NCI-H2081 (cell line): ENCODE measurements at regions not wholly inside any gene's neighbourhood (a gene's known extent, or its start where the extent isn't known, plus 50 kb on each side); places are given as distances from the start of the nearest gene placed in this dataset.

Experiments
- DNase-seq, 2 experiments: peaks; one replicate each; lab custom pipeline; 2025; lab: John Stamatoyannopoulos, UW

DNA sequence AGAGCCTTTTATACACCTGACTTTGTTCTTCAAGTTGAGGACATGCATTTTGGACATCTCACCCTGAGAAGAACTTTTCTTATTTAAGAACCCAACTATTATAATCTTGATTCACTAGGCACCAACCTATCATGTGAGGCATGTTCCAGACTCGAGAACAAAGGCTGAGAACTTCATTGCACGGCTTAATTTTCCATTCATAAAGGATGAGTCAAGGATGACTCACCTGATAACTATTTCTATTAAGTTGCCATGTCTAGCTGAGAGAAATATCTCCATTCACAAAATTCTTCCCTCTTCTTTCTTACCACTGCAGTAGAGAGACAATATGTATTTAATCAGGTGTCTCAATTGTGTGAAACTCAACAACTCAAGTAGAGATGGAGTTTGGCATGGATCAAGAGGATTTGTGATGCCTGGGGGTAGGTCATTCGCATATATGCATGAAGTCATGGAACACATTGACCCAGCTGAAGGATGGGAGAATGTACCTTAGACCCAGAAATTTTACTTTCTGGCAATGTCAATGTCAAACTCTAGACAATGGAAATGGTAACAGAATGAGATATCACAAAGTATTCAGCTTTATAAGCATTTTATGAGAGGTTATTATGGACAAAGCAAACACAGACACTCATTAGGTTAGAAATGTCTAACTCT, 173.2 kb upstream of the PRNP start:
- DNase-seq: no peak

DNA sequence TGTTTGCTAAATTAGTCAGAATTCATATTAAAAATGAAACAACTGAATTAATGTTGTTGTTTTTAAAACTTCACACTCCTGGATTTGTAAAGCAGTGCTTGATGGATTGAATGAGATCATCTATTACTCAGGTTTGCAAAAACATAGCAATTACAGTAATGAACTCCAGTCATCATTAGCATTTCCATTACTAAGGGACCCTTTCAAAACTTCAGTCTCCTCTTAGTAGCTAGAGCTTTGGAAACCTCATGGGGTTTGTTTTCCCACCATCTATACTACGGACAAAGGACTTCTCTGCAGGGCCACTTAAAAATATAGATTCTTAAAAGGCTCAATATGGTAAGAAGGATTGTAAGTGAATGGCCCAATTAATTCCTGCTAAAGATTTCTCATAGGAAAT, 174.5 kb upstream of the PRNP start:
- no peak for DNase-seq

DNA sequence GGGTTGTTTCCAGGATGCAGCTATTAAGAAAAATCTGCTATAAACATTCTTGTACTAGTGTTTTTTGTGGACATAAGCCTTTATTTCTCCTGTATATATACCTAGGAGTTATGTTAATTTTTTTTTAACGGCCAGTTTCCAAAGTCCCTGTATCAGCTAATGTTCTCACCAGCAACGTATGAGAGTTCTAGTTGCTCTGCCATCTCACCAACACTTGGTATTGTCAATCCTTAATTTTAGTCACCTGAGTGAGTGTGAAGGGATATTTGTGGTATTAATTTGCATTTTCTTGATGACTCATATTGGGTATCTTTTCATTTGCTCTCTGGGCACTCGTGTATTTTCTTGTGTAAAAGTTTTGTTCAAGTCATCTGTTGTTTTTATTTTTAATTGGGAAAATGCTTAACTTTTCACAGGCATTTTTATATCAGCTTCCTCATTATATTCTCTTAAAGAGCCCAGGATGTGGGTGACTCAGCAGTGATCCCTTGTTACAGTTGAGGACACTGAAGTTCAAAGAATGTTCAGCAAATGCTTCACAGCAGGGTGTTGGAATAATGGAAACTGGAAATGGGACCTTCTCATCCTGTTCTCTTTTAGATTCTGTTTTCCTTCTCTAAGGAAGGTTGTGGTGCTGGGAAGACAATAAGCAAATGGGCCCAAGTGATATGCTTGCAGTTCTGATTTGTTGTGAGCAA, 176.3 kb upstream of the PRNP start:
- no peak for DNase-seq

DNA sequence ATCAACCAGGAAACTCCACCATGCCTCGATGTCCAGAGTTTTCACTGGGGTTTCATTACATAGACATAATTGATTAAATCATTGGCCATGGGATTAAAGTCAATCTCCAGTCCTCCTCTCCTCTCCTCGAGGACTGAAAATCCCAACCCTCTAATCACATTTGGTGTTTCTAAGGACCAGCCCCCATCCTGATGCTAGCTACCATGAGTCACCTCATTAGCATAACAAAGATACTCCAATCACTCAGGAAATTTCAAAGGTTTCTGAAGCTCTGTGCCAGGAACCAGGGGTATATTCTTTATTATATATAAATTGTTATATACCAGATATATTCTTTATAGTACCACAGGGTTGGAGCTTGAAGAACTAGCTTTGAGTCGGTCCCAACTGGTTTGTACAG, 177.5 kb upstream of the PRNP start:
- DNase-seq: no peak

DNA sequence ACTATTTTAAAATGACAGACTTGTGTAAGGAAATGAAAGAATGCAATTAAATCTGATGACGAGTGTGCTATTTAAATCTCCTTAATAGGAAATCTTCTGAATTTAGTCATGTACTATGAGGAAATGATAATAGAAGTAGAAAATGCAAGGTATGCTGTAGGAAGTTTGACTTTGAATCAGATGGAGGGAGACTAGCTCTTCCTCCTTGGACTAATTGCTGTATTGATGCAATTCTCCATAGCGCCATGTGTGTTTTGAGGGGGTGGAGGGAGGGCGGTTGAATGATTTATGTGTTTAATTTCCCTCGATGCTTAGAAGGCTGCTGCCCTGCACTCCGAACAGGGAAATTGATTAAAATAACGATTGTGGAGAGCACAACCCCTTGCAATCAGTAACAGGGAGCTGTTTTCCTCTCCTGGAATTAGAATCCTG, 179.0 kb upstream of the PRNP start:
- DNase-seq: no peak

DNA sequence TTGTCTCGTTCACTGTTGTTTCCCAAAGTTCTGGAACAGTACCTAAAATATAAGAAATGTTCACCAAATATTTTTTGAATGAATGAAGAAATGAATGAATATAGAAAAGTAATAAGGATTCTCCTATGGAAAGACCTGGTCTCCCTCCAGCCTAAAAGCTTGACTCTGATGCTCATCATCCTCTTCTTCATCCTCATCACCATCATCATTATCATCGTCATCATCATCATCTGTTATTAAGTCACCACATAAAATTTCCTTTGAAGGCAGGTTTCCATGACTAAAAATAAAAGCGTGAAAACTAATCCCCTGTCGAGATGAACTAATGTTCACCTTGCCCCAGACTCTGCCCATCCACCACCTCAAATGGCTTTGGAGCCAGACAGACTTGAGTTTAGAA, 181.4 kb upstream of the PRNP start:
- DNase-seq: no peak

DNA sequence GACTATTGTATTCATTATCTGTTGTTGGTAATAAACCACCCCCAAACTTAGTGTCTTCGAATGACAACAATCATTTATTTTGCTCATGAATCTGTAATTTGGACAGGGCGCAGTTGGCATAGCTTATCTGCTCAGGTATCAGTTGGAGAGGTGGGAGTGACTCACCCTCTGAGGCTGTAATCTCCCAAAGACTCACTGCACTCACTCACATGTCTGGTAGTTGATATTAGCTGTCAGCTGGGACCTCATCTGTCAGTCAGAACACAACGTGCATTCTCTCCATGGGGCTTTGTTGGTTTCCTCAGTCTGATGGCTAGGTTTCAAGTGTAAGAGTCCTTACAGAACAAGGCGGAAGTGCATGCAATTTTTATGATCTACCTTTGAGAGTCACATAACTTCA, 183.5 kb upstream of the PRNP start:
- no peak for DNase-seq

DNA sequence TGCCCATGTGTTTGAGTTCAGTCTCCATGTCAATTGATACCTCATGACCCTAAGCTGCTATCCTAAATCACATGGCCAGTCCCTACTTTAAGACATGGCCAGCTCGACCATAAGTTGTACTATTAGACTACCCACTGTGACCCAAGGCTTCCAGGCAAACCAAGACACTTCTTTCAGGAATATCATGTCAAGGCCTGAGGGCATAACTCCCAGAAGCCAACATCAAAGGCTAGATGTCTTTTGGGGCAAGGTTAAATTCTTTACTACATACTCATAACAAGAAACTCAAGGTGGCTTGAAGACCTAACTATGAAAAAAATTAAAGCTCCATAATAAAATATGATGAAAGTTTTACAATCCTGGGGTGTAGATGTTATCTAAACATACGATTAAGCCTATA, 192.9 kb upstream of the PRNP start:
- DNase-seq: no peak

DNA sequence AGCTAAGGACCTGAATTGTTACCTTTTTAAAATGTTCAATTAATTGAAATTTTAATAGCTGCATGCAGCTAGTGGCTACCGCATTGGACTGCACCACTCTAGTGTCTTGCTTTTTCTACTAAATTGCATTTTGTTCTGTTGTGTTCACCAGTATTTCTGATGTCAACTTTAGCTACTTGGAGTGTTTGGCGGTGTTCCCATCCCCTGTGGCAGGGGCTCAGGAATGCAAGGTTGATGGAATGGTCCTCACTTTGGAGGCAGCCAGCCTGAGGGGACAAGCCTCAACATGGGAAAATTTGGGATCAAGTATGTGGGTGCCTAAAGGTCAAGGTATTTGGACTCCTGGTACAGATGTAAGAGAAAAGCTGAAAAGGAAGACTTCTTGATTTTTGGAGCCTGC, 194.6 kb upstream of the PRNP start:
- no peak for DNase-seq

DNA sequence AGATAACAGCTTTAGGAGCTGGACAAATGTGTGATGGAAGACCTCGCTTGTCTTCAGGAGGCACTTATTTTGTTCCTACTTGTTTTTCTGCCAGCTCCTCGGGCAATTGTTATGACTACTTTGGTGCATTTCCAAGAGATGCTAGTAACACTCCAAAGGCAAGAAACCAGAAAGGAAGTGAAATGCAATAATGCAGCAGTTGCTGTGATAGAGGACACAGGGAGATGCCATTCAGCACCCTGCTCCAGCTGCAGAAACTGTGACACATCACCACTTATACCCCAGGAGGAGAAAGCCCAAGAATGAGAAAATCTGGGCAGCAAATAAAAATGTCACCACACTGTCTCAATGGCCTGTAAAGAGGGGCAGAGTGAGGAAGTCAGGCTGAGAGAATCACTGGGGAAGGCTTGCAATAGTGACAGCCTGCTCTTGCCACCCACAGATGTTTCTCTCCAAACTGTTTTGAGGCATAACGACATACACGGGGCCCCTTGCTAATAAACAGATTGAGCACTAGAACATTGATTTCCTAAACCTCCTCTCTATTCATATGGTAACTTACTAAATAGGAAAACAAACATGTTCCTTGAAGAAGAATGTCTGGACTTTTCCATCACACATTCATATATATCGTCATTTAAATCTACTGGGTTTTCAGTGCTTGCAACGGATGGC, 195.5 kb upstream of the PRNP start:
- DNase-seq: no peak

DNA sequence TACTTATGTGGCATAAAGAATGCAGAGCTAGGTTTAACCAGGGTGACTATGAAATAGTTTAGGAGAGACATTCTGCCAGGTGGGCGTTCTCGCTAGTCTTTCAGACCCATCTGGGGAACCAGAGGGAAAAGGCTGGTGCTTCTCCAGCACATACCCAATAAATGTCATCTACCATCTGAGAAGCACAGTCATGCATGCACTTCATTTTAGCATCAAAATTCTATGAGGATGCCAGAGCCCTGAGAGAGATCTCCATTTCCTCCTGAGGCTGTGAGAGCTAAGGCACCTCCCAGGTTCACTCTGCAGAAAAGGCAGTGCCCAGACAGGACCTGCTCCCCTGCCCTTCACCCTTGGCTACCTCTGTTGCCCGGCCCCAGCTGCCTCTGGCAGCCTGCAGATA, 196.2 kb upstream of the PRNP start:
- DNase-seq: no peak

DNA sequence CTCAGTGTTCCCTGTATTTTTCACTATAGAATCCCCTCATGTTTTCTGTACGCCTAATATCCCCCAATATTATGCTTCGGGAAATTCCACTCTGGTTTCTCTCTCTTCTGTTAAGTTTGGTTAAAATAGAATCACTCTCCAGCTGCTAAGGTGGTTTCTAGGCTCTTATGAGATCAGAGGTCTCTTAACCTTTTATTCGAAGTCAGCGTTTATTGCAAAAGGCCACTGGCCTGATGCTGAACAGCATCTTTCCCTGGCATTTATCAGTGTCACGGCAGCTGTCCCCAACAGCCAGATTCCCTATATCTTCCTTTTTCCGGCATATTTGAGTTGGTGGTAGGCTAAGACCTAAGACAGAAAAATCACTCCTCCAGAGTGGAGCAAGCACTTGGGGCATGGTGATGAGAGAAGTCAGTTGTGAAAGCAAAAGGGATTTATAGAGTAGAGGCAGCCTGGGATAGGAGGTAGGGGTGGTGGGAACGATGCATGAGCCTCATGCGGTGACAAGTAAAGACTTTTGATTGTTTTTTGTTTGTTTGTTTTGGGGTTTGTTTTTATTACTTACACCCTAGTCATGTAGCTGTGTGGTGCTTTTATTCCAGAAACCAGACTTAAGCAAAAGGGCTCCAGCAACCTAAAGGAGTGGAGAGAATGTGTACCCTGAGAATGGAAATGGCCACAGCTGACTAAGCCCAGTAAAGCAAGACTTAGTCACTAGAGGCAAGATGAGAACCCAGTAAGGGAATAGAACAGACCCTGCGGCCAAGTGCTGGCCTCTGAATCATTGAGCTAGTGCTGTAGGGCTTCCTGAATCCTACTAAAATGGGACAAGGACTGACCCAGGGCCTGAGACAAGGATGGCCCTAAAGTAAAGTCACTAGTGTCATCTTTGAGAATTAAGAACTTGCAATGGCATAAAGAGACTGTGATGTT, 197.6 kb upstream of the PRNP start:
- DNase-seq: no peak

DNA sequence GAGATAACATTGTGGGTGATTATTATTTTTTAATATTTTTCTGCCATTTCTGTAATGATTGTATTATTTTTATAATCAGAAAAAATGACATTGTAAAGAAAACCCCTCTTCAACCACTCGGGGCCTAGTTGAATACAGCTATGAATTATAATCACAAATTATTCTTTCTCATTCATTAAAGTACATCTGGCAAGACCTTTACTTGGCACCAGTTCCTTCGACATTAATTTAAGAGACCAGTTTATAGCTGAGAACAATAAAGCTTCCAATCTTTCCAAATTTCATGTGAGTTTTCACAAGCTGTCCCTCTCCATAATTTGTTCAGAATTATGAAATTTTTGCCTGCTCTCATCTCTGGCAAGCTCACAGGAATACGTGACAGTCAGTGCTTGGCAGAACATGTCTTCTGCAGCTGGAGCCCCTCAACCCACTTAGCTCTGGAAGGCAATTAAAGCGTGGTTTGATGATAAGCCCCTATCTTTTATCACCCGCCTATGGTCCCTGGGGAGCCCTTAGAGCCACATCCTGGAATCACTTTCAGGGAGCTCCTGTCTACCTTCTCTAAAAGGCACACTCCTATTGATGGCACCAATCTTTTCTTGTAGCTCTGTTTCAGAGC, 201.8 kb upstream of the PRNP start:
- no peak for DNase-seq

DNA sequence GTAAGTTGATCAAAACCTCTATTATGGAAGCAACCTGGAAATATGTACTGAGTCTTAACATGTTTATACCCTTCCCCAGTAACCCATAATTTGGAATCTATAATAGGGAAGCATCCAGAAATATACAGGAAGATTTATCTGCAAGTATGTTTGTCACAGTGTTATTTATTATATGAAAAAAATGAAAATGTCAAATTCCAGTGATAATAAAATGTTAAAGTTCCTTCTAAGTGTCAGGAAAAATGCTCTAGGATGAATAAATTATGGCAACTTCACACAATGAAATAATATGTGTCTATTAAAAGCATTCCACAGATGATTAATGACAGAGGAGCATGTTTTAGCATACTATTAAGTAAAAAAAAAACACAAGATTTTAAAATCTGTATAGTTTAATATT, 202.3 kb upstream of the PRNP start:
- DNase-seq: no peak

DNA sequence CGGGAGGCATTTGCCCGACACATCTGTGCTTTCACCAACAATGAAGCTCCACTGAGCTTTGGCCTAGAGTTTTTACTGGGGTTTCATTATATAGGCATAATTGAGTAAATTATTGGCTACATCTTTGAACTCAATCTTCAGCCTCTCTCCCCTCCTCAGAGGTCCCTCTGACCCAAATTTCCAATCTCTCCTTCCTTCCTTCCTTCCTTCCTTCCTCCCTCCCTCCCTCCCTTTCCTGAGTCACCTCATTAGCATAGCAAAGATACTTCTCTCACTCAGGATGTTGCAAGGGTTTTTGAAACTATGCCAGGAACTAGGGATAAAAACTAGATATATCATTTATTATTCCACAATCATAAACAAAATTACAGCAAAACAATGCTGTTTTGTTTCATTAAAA, 202.8 kb upstream of the PRNP start:
- DNase-seq: no peak

DNA sequence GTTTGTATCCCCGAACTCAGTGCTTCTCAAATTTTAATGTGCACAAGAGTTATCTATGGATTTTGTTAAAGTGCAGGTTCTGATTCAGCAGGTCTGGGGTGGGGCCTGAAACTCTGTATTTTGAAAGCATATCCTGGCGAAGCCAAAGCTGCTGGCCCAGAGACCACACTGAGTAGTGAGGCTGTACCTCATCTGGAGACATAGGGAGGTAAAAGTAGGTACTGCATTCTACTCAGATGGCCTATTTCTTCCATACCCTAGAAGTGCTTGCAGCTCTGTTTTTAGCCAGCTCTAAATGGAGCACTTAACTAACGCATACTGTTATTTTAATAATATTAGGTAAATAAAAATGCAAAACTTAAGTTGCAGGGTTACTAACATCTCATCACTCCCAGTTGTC, 206.2 kb upstream of the PRNP start:
- DNase-seq: no peak

DNA sequence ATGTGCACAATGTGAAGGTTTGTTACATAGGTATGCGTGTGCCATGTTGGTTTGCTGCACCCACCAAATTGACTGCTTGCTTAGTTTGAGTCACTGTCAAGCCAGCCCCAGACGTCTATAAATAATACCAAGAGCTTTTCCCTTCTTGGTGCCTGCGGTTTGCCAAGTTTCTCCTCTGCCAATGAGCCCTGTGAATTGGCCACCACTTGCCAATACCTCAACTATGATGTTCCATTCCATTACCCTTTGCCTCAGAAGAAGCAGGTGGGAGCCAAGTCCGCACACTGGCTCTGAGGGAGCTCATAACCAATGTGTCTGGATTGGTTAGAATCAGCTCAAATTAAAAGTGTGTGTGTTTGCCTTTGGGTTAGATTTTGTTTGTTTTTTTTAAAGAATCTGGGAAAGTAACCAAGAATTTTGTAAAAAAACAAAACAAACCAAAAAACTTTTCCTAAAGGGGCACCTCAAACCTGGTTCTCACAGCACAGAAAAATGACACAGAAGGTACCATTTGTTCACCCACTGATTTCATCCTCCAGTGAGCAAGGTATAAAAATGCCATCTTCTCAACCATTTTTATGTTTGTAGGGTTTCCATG, 209.3 kb upstream of the PRNP start:
- DNase-seq: no peak

DNA sequence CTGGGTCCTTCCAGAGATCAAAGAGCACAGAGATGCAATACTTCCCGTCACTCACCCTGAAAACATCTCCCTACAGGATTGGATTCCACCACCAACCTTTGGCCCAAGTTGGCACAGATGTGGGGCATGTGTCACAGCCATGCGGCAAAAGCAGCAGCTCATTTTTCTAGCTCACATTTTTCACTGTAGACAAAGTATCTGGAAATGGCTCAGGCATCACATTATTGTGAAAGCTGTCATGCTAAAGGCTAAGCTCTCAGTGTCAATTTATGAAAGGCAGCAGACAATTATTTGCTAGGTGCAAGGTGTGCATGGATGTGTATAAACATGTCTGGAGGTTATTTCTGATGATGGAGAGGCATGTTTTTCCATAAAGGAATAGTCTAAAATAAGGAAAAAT, 213.3 kb upstream of the PRNP start:
- DNase-seq: no peak

DNA sequence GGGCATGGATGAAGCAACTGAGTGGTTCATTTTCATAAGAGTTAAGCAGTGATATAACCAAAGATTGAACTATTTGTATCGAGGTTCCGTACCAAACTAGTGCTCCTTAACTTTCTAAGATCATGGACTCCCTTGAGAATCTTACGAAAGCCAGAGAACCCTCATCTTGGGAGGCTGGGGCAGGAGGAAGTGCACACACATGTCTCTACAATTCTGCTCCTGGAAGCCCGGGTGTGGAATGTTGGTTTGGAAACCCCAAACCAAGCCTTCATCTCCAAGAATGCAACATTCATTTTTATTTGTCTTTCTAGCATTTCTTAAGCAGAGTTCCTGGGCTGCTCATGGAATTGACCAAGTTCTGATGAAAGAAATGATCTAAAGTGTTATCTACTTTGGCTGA, 215.0 kb upstream of the PRNP start:
- no peak for DNase-seq

DNA sequence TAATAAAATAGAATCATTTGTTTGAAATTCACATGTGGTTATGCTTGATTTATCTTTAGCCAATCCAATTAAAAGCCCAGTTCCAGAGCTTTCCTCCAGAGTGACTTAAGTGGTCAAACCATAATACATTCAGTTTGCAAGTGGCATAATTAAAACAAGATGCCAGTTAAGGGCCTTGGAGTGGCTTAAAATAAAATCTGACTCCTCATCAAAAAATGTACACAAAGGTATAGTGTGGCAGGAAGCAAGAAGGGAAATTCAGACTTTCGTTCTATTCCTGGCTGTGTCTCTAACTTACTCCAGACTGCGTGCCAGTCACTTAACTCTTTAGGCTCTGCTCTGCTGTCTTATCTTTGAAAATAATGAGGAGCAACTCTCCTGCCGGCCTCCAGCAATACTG, 215.9 kb upstream of the PRNP start:
- no peak for DNase-seq

DNA sequence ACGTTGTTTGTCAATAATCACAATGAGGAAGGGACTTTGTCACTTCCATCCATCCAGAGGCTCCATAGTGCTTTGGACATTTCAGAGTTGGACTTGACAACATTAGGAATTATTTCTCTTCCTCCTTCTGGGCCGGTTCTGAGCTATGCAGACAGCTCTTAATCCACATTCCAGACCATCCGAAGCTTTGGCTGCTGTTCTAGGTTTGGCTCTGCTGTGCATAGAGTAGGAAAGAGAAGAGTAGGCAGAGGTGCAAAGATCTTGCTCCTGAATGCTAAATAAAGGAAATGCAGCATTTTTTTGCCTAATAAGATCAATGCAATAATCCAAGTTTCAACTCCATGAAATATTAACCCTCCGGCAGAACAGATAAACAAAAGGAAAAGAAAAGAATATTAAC, 216.3 kb upstream of the PRNP start:
- DNase-seq: no peak

DNA sequence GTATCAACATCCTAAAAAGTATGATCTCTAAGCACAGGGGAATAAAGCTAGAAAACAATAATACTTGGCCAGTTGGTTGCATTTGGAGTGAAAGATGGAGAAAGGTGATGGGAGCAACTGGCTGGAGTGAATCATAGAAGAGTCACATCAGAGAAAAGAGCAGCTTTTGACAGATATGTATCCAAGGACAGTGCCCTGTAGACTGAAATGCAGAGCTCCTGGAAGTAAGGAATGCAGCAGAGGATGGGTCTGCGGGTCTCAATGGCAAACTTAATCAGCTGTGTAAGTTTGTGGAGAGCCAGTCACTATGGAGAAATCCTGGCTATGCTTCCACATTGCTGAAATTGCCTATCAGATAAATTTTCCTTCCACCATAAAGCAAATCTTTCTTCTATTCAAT, 218.1 kb upstream of the PRNP start:
- no peak for DNase-seq
